D721Med (cell line): ENCODE measurements at regions not wholly inside any gene's neighbourhood (a gene's known extent, or its start where the extent isn't known, plus 50 kb on each side); places are given as distances from the start of the nearest gene placed in this dataset.

Source experiments
- DNase-seq: peaks from one replicate; pipeline ENCODE4 v3.0.0; 2011; ENCODE audit warnings: low spot score; ENCODE audit not compliant: insufficient read length
- FAIRE-seq: peaks from 2 replicates; lab custom pipeline; 2011; peaks lifted over from hg19 to GRCh38; lab: Jason Lieb, UNC
- TF ChIP-seq, protein P1 (sequence below): IDR thresholded peaks from 2 replicates; pipeline ENCODE4 v1.5.1; 2012; ENCODE audit warnings: mild to moderate bottlenecking, control low read depth; ENCODE audit not compliant: insufficient read depth; ENCODE audit errors: missing control alignments

DNA sequence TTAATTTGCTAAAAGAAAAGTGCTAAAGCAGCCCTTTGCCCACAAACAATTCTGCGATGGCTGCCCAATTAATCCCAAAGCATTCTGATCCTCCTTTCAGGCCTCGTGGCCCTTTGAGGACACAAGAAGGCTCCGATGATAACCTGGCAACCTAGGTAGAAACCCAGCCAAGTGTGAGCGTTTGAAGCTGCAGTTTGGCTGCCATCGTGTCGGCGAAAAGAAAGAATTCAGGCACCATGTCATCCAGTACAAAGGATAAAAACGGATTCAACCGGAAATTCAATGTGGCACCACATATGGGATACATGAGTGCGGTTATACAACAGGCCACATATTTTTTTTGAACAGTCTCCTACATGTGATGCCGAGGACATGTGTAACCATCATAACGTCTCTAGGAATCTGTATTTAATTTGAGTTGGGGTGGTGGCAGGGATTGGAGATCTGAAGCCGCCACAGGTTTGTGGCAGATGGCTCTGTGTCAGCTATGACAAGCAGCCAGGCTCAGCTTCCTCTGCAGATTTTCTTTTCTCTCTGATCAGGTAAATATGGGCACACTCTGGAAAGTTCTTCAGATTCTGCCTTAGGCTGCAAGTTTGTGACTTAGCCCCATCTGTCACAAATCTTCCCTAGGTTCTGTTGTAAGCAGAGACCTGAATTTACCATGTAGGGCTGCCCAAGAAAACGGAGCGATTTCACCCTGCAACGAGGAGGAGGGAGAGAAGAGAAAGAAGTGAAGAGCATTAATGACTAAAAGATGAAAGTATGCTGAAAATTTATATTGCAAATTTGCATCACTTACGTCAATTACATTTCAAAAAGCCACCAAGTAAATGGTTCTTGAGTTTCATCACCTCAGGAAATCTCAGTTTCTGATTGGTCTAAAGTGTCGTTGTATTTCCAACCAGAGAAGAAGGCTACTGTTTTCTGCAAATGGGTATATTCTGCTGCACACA is 573.2 kb downstream of the ZEB2 start:
- DNase-seq (no peak), FAIRE-seq (no peak)
- TF ChIP-seq, protein P1, sequence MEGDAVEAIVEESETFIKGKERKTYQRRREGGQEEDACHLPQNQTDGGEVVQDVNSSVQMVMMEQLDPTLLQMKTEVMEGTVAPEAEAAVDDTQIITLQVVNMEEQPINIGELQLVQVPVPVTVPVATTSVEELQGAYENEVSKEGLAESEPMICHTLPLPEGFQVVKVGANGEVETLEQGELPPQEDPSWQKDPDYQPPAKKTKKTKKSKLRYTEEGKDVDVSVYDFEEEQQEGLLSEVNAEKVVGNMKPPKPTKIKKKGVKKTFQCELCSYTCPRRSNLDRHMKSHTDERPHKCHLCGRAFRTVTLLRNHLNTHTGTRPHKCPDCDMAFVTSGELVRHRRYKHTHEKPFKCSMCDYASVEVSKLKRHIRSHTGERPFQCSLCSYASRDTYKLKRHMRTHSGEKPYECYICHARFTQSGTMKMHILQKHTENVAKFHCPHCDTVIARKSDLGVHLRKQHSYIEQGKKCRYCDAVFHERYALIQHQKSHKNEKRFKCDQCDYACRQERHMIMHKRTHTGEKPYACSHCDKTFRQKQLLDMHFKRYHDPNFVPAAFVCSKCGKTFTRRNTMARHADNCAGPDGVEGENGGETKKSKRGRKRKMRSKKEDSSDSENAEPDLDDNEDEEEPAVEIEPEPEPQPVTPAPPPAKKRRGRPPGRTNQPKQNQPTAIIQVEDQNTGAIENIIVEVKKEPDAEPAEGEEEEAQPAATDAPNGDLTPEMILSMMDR = no peak

GRCh38 chr2:143942486-143942885 is 577.4 kb downstream of the ZEB2 start:
- TF ChIP-seq, protein P1 = no peak
- no peak for DNase-seq
- no peak for FAIRE-seq

DNA sequence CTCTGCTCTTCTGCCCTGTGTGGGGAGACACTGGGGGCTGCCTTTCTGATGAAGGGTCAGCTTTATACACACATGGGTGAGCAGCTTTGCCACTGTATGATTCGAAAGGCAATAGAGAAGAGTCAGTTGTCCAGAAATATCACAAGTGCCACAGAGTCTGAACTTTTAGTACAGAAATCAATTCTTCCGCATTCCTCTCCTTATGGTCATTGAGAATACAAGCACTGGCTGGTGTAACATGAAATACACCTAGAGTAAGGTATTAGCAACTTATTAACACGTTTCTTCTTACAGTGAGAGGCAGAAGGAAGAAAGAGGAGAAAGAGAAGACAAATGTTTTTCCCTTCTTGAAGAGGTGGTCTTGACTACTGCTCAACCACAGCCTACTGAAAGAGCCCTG is 579.2 kb downstream of the ZEB2 start:
- DNase-seq (no peak), FAIRE-seq (no peak)
- TF ChIP-seq, protein P1 = no peak

- no peak for DNase-seq
- TF ChIP-seq, protein P1 = no peak
- FAIRE-seq = no peak
These were observed 580.1 kb downstream of the ZEB2 start for GRCh38 chr2:143939626-143940330.

DNA sequence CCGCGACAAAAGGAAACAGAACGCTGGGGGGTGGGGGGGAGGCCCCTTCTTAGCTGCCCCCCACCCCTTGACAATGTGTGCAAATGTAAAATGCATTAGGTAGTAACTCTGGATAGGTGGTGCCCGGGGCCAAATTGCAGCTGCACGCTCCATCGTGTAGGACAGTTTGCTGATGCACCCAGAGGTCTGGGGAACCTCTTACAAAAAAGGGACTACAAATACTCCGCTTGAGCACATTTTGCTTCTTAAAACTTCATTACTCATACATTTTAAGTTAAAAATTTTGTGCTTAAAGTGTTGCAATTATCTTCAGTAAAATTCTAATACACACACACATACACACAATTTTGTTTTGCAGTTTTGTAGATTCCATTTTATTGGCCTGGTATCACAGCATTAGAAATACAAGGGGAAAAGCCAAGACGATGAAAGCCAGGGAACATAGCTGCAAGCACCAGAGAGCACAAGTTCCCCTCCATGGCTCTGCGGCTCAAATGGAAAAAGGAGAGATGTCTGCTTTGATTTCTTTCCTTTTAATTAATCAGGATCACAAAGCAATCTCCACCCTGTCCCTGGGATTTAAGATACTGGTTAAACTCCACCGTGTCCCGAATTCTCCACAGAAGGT is 582.1 kb downstream of the ZEB2 start:
- DNase-seq (no peak), FAIRE-seq (no peak)
- TF ChIP-seq, protein P1 = no peak

GRCh38 chr2:143936848-143937722 is 582.8 kb downstream of the ZEB2 start:
- FAIRE-seq (no peak), DNase-seq (no peak)
- TF ChIP-seq, protein P1 = no peak
